AG04449 (cell line): ENCODE measurements at regions not wholly inside any gene's neighbourhood (a gene's known extent, or its start where the extent isn't known, plus 50 kb on each side); places are given as distances from the start of the nearest gene placed in this dataset.
A peak's percentile ranks its signal among the peaks of the same experiment; 100 is the strongest.

ENCODE experiments used
- CTCF ChIA-PET: fragments of 350-600 bp; formaldehyde crosslinking; extraction: SDS; loops from one replicate; lab custom pipeline; 2021; ENCODE audit warnings: antibody characterized with exemption; lab: Yijun Ruan, JAX
- POLR2A ChIA-PET: fragments of 400-600, 350-600 bp; formaldehyde crosslinking; extraction: SDS; loops from one replicate; lab custom pipeline; 2020; ENCODE audit warnings: antibody characterized with exemption, inconsistent platforms; lab: Yijun Ruan, JAX
- DNase-seq: peaks from one replicate; pipeline ENCODE4 v3.0.0-alpha.2; 2010; ENCODE audit warnings: low read depth, low spot score
- H3K4me3 ChIP-seq: 2 replicates; pipeline ENCODE4 v1.5.1; 2011; ENCODE audit warnings: low read depth, mild to moderate bottlenecking, control low read depth, low read length
- TF ChIP-seq, protein P1 (sequence below): IDR thresholded peaks from one replicate; pipeline ENCODE4 v1.5.1; 2011; ENCODE audit warnings: mild to moderate bottlenecking, moderate library complexity, low read length, control low read depth, inconsistent platforms; ENCODE audit not compliant: insufficient read depth; ENCODE audit errors: missing control alignments

DNA sequence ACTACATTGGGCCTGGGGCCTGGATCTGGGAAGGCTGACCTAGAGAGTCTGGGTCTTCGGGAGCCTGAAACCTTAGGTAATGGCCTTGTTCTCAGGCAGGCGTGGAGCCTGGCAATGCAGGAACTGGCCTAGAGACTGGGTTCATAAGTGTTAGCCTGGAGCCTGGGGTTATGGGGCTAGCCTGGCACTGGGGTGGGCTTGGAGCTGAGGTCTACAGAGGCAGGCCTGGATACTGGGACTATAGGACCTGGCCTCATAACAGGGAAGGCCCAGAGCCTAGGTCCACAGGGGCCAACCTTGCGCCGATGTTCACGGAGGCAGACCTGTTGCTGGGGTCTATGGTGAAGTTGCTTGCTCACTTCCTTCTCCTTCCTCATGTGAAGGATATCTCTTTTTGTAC is 843.8 kb upstream of the GJE1 start:
- CTCF ChIA-PET, result no interaction called here
- no peak for DNase-seq
- POLR2A ChIA-PET, result no interaction called here
- no peak overlapping the region for H3K4me3 ChIP-seq
- TF ChIP-seq, protein P1, sequence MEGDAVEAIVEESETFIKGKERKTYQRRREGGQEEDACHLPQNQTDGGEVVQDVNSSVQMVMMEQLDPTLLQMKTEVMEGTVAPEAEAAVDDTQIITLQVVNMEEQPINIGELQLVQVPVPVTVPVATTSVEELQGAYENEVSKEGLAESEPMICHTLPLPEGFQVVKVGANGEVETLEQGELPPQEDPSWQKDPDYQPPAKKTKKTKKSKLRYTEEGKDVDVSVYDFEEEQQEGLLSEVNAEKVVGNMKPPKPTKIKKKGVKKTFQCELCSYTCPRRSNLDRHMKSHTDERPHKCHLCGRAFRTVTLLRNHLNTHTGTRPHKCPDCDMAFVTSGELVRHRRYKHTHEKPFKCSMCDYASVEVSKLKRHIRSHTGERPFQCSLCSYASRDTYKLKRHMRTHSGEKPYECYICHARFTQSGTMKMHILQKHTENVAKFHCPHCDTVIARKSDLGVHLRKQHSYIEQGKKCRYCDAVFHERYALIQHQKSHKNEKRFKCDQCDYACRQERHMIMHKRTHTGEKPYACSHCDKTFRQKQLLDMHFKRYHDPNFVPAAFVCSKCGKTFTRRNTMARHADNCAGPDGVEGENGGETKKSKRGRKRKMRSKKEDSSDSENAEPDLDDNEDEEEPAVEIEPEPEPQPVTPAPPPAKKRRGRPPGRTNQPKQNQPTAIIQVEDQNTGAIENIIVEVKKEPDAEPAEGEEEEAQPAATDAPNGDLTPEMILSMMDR, result no peak

DNA sequence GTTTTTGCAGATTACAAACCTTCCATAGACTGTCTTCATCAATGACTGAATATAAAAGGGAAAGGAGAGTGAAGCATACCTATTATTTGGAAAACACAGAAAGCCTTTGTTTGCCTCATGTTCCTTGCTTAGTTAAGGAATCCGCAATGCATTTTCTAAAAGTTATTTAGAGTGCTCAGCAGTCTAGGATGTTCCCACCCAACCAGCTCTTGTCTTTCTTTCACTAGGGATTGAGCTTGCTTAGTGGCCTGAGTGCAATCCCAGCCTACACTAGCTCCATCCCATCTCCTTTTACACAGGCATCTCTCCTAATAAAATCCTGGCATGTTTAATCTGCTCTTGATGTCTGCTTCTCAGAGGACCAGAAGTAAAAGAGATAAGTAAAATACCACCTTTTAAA is 850.5 kb upstream of the GJE1 start:
- no peak for DNase-seq
- ChIA-PET CTCF (no interaction called here), POLR2A (no interaction called here)
- H3K4me3 ChIP-seq, result no peak overlapping the region
- TF ChIP-seq, protein P1, result no peak

DNA sequence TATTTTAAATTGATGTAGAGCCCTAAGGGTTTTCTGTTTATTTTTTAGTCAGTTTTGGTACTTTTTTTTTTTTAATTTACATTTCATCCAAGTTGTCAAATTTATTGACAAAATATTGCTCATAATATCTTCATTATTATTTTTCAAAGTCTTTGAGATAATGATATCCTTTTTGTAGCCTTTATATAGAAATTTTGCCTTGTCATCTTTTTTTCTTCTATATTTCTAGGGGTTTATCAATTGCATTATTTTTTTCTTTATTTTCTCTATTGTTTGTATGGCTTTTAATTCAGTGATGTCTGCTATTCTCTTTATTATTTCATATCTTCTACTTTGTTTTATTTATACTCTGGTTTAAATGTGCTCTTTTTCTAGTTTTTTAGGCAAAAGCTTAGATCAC is 863.0 kb upstream of the GJE1 start:
- TF ChIP-seq, protein P1, result no peak
- ChIA-PET CTCF (no interaction called here), POLR2A (no interaction called here)
- H3K4me3 ChIP-seq, result no peak overlapping the region
- no peak for DNase-seq

DNA sequence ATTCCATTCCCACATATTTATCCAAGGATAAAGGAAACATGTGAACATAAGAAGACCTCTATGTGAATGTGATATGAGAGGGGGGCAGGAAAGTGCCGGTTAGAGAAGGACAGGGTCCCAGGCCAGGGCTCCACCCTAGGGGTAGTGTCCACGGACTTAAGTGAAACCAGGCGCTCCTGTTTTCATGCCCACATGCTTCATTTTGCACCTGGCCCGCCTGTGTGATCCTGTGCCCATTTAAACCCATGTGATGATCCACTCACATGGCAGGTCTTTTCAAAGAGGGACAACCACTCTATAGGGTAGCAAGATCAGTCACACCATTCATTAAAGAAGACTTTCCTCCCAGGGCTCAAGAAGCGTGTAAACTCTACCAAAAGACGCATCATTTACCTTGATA is 865.3 kb upstream of the GJE1 start:
- POLR2A ChIA-PET, result no interaction called here
- CTCF ChIA-PET, result no interaction called here
- TF ChIP-seq, protein P1, result no peak
- no peak overlapping the region for H3K4me3 ChIP-seq
- no peak for DNase-seq

DNA sequence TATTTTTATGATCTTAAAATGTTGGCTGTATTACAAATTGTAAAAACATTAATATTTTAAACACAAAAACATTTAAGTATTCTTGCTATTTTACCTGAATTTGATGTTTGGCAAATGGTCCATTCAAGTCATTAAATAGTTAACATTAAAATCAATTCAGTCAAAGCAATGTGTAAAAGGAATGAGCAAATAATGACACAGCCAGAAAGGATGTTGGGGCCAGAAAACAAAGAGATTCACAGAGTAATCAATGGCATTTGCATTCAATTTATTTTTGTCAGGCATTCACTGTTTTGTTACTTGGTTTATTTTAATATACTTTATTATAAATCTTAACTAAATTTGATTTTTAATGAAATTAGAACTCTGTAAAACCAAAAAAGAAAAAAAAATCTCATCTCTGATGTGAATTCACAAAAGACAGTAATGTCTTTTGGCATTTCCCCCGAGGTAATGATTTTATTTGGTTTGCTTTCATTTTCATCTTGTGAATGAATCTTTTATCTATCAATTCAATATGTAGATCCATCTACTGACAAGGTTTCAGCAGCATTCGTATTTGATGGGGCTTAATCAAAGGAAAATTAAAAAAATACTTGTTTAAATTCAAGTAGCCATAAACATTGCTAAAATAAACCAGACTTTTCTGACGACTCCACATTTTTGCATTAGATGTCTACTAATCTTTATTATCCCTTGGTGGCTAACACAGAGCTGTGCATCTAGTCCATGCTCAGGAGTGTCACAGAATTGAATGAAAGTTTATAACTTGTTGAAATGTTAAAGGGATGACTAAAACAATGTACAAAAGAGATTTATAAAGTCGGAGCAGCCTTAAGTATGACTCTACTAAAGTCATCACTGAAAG is 866.7 kb upstream of the GJE1 start:
- peak overlapping the region; percentile 27 for H3K4me3 ChIP-seq
- TF ChIP-seq, protein P1, result no peak
- CTCF ChIA-PET, result no interaction called here
- DNase-seq, result no peak
- POLR2A ChIA-PET, result no interaction called here

DNA sequence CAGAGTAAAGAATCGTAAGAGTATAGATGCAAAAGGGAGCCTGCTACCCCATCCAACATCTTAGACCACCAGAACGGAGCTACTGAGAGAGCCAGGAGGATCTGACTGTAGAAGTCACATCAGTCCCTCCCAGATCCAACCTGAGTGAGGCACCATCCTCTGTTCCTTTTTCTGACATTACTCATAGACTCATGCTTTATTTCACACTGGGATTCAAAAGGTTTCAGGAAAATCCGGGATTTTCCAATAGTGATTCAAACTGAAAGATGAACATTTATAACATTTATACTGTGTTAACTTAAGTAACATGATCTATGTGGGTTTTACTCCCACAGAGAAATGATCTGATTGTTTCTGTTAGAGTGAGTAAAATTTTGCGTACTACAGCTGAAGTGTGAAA is 868.6 kb upstream of the GJE1 start:
- ChIA-PET CTCF (no interaction called here), POLR2A (no interaction called here)
- no peak overlapping the region for H3K4me3 ChIP-seq
- TF ChIP-seq, protein P1, result no peak
- DNase-seq, result no peak
